HG03060 (cell line): ENCODE measurements at regions not wholly inside any gene's neighbourhood (a gene's known extent, or its start where the extent isn't known, plus 50 kb on each side); places are given as distances from the start of the nearest gene placed in this dataset.

Experiments
- ATAC-seq: cut with Tn5 transposase; IDR thresholded peaks from one replicate; pipeline ENCODE4 v1.9.1; 2021; ENCODE audit warnings: low read depth, moderate number of reproducible peaks; ENCODE audit not compliant: unreplicated experiment

- no peak for ATAC-seq
Measured at GRCh38 chr4:129623233-129623875, 527.4 kb downstream of the C4orf33 start.

GRCh38 chr4:129641179-129641578 lies 545.2 kb downstream of the C4orf33 start:
- peak; percentile 70 for ATAC-seq

- no peak for ATAC-seq
Measured at GRCh38 chr4:129645461-129645860, 549.5 kb downstream of the C4orf33 start.

- no peak for ATAC-seq
Measured at GRCh38 chr4:129668092-129668491, 572.1 kb downstream of the C4orf33 start.

- no peak for ATAC-seq
Measured at GRCh38 chr4:129672941-129673340, 577.0 kb downstream of the C4orf33 start.

GRCh38 chr4:129675036-129675435 lies 579.1 kb downstream of the C4orf33 start:
- no peak for ATAC-seq

- ATAC-seq: no peak
Measured at GRCh38 chr4:129676934-129677333, 581.0 kb downstream of the C4orf33 start.

- ATAC-seq: no peak
Measured at GRCh38 chr4:129682586-129682985, 586.6 kb downstream of the C4orf33 start.

GRCh38 chr4:129707949-129708348 lies 612.0 kb downstream of the C4orf33 start:
- ATAC-seq: no peak

GRCh38 chr4:129708784-129709183 lies 612.8 kb downstream of the C4orf33 start:
- ATAC-seq: no peak

GRCh38 chr4:129738175-129738574 lies 642.2 kb downstream of the C4orf33 start:
- no peak for ATAC-seq

GRCh38 chr4:129747756-129748155 lies 651.8 kb downstream of the C4orf33 start:
- no peak for ATAC-seq

- ATAC-seq: no peak
Measured at GRCh38 chr4:129748991-129749390, 653.0 kb downstream of the C4orf33 start.

GRCh38 chr4:129751646-129752045 lies 655.7 kb downstream of the C4orf33 start:
- ATAC-seq: no peak

- no peak for ATAC-seq
Measured at GRCh38 chr4:129783596-129783995, 687.6 kb downstream of the C4orf33 start.

- ATAC-seq: no peak
Measured at GRCh38 chr4:129788486-129788885, 692.5 kb downstream of the C4orf33 start.

GRCh38 chr4:129804461-129804981 lies 708.6 kb downstream of the C4orf33 start:
- ATAC-seq: no peak

GRCh38 chr4:129806986-129807385 lies 711.0 kb downstream of the C4orf33 start:
- ATAC-seq: no peak

GRCh38 chr4:129808242-129808641 lies 712.3 kb downstream of the C4orf33 start:
- no peak for ATAC-seq

GRCh38 chr4:129821073-129821472 lies 725.1 kb downstream of the C4orf33 start:
- no peak for ATAC-seq

GRCh38 chr4:129821963-129822362 lies 726.0 kb downstream of the C4orf33 start:
- no peak for ATAC-seq

- ATAC-seq: no peak
Measured at GRCh38 chr4:129822701-129823100, 726.7 kb downstream of the C4orf33 start.

- ATAC-seq: no peak
Measured at GRCh38 chr4:129823105-129823504, 727.2 kb downstream of the C4orf33 start.
